ENCODE measurements at regions not wholly inside any gene's neighbourhood (a gene's known extent, or its start where the extent isn't known, plus 50 kb on each side); places are given as distances from the start of the nearest gene placed in this dataset.

GRCh38 chr3:106440672-106441071, 571.9 kb upstream of the CBLB start:
- TF ChIP-seq CTCF (conservative IDR thresholded peaks at IDR 0.05 in 1 of 2, IDR thresholded peaks at IDR 0.05 in 1 of 2; ENCODE audit: extremely low read depth in 1 of 2, insufficient read depth in 1 of 2, low read depth in 1 of 2, low read length in 2 of 2) (no peak), EZH2 (IDR thresholded peaks at IDR 0.05; ENCODE audit: borderline replicate concordance, low read length) (no peak)

Measured in mammary epithelial cell (primary cell).